Activated CD4-positive, alpha-beta T cell treated with anti-CD3 and anti-CD28 coated beads, Interleukin-2, amount 50 U/mL, for 1 hour (primary cell): ENCODE measurements at regions not wholly inside any gene's neighbourhood (a gene's known extent, or its start where the extent isn't known, plus 50 kb on each side); places are given as distances from the start of the nearest gene placed in this dataset.
"Not testable (repeated sequence)": the region's sequence is repeated elsewhere in the genome, so short reads cannot be mapped to it uniquely, and the experiment has no call there.

Experiments
- DNase-seq: peaks from one replicate; pipeline ENCODE4 v3.0.0-alpha.2; 2020

GRCh38 chr5:117590944-117591343, 1016.3 kb upstream of the SEMA6A start:
- DNase-seq: no peak

DNA sequence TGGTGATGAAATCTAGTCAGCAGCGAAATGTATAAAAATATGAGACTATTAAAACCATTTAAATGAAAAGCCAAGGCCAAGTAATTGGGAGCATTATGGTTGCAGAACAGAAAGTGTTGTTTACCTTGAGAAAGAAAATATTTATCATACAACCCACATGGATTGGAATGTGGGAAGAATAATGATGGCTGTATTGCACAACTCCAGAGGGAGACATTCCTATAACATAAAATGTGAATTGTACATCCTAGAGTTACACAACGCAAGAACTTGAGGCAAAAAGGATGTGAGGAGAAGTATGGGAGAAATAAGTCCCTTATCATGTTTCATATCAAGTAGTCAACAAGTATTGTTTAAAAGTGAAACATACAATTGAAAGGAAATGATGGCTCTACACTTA, 1014.0 kb upstream of the SEMA6A start:
- no peak for DNase-seq

DNA sequence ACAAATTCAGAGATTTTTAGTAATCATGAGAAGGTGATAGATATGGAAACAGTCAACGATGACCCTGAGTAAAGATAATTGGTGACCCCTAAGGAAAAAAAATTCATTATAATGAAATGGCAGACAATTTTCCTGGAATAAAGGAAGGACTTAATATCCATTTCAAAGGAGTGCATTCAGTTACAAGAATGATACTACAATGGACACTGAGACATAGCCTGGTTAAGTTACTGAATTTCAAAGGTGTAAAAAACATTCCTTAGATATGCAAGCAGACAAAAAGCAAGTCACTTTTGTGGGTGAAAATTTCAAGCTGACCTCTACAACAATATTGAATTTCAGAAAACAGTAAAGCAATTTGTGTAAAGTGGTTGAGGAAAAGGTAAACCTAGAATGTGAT, 1012.5 kb upstream of the SEMA6A start:
- no peak for DNase-seq

- no peak for DNase-seq
Observed at GRCh38 chr5:117568622-117569021, 994.0 kb upstream of the SEMA6A start.

- DNase-seq: no peak
Observed at GRCh38 chr5:117568126-117568525, 993.5 kb upstream of the SEMA6A start.

- no peak for DNase-seq
Observed at GRCh38 chr5:117562647-117563046, 988.0 kb upstream of the SEMA6A start.

DNA sequence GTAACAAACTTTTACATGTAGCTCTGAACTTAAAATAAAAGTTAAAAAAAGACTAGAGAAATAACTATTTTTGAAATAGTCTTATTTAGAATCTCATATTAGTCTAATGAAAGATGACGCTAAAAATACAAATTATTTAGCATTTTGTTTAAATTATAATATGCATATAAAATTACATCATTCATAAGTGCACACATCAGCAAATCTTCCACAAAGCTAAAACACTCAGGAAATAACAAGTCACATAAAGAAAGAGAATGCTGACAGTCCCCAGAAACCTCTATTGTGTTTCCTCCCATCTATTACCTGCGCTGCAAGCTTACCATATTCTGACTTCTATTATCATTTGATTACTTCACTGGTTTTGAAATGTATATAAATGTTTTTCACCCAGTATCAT, 986.9 kb upstream of the SEMA6A start:
- no peak for DNase-seq

GRCh38 chr5:117559005-117559844, 984.6 kb upstream of the SEMA6A start:
- DNase-seq: no peak

DNA sequence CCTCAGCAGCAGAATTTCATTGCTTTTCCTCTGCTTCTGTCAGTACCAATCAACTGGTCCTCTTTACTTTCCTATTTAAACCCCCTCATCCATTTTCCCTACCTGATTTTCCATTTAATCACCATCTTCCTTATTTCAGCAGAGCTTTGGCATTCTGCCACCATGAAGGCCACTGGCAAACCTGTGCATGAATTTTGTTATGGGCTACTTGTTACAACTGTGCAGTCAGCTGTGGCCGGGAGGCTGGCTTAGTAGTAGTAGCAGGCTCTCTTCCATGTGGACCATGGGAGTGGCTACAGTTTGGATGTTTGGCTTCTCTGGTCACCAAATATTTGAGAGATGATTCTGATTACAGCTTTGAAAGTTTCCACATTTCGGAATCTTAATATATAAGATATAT, 976.6 kb upstream of the SEMA6A start:
- no peak for DNase-seq

DNA sequence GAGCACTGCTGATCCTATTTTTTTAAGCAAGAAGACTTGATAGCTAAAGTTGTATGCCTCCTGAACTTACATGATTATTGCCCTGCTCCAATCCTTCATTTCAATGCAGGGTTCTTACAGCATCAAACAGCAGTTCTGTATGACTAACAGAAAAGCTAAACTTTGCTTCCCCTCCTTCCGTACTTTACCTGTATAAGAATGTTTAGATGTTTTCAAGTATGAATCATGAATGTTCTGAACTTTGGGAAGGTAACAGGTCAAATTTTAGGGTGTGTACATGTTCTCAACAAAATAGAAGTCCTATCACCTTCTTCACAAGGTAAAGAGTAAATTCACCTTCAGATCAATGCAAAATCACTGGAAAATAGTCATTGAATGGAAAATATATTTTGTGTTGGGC, 972.6 kb upstream of the SEMA6A start:
- DNase-seq: no peak

DNA sequence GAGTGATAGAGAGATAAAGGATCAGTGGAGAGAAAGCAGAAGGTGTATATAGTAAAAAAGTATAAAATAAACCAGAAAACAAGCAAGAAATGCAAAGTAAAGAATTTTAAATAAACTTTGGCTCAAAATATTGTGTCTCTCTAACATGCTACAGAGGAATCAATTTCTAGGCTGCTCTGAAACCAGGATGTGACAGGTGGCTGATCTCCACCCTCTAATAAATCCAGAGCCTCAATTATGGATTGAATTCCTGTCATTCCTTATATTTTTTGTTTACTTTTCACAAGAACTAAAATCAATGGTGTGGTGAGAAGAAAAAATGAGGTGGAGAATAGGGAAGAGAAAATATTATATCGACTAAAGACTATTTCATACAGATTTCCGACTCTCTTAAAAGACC, 965.1 kb upstream of the SEMA6A start:
- no peak for DNase-seq

DNA sequence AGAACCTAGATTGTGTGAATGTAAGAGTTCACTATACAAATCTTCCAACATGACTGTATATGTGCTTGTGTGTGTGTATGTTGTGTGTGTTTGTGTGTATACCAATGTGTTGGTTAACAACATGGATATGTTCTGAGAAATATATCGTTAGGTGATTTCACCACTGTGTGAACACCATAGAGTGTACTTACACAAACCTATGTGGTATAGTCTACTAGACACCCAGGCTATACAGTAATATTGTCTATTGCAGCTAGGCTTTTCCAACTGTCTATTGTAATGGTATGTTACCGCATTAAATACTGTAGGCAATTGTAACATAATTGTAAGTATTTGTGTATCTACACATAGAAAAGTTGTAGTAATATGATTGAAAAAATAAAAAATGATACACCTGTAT, 959.2 kb upstream of the SEMA6A start:
- no peak for DNase-seq

GRCh38 chr5:117533051-117533670, 958.5 kb upstream of the SEMA6A start:
- DNase-seq: not testable (repeated sequence)

DNA sequence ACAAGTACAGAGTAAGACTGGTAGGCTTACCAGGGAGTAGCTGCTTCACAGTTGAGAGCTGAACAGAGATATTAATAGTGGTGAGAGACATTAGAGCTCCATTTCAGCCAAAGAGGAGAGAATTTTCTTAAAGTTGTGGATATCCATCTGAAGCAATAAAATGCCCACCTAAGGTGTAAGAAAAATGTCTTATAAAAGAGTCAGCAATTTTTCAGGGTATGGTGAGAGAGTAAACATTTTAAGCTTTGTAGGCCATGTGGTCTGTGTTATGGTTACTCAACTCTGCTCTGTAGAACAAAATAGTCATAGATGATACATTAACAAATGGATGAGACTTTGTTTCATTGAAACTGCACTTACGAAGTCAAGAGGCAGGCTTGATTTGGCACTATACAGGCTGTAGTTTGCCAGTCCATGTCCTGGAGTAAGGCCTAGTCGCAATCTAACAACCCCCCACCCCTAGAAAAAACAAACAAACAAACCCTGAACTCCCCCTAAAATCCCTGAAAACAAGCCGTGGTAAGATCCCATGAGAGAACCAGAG, 945.4 kb upstream of the SEMA6A start:
- no peak for DNase-seq

DNA sequence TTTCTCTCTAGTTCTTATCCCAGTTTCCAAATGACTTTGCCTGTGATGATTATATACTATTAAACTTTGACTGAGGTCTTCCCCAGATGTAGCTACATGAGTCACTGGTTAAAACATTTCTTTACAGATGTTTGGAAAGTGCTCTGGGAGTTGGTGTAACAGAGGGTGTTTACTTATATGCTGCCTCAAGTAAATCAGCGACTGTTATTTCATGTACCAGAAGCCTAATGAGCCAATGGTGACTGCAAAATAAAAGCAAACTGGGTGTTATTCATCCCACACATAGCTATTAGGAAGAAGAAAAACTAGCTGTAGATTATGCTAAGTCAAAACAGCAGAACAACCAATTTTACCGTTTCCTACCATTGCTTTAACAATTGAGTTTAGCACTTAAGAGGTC, 929.7 kb upstream of the SEMA6A start:
- DNase-seq: no peak

DNA sequence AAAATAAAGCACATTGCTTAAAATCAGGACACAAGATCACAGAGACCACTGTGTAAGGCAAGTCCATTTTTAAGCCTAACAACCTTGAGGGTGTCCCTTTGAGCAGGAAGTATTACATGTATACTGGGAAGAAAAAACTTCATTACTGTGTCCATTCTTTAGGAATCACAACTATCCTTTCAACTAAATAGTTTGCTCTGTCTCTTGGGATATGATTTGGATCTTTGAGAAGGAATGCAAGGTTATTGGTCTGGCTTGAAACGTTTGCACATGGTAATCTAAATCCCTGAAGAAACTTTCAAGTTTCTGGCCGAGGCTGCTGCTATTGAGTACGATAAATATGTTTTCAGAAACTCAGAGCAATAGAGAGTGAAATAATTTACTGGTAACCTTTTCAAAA, 923.0 kb upstream of the SEMA6A start:
- DNase-seq: no peak

DNA sequence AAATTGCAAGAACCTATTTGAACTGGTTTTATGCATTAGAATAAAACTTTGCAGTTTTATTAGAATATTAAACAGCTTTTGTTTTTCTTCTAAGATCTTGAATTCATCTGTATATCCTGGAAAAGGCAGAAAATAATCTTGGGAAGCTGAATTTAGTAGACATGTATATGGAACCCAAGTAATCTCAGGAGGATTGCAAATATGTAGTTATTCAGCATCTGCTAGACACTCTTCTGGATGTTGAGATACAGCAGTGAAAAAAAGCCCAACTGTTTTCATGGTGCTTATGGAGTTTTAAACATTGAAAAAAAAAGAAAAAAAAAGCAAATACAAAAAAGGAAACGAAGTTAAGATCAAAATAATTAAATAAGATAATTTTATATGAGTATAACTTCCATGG, 922.2 kb upstream of the SEMA6A start:
- DNase-seq: no peak

- DNase-seq: no peak
Observed at GRCh38 chr5:117494188-117494587, 919.6 kb upstream of the SEMA6A start.

DNA sequence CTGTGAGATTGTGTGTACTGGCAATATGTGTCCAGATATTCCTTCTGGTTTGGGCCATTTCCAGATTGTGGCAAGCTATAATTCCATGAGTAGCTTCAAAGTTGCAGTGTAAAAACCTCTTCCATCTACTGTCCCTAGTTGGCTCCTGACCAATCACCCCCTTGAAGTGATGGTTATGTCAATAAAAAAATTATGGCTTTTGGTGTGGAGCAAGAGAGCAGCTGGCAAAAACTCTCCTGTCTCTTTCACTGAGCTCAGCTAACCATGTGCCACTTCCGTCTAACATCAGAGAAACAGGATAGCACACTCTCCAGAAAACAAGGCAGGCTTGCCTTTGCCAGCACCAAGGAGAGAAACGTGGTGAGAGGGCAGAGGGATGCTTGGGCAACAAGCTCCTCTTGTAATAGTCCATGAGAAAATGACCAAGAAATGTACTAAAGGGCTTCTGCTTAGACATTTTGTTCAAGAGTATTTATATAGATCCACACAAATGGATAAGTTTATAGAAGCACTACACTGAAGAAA, 914.4 kb upstream of the SEMA6A start:
- no peak for DNase-seq

- DNase-seq: no peak
Observed at GRCh38 chr5:117487556-117487955, 912.9 kb upstream of the SEMA6A start.

- DNase-seq: no peak
Observed at GRCh38 chr5:117486879-117487391, 912.3 kb upstream of the SEMA6A start.

- DNase-seq: no peak
Observed at GRCh38 chr5:117486261-117486660, 911.6 kb upstream of the SEMA6A start.

- no peak for DNase-seq
Observed at GRCh38 chr5:117475919-117476318, 901.3 kb upstream of the SEMA6A start.

DNA sequence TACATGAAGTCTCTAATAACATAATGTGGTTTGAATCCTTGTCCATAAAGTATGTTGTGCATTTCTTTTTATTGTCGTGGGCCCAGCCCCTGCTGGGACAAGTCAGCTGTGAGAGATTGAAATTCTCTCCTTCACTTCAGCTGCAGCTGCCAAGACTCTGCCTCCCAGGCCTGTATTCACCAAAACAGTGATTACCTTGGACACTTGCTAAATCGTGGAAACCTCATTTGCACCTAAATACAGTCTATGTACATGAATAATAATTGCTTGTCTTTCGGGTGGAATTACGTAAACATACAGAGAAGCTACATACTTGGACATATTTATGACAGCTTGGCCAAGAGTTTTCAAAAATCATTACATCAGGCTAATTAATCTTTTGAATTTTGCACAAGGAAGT, 898.5 kb upstream of the SEMA6A start:
- no peak for DNase-seq
